Dedifferentiated amniotic fluid mesenchymal stem cell (primary cell): ENCODE measurements at regions not wholly inside any gene's neighbourhood (a gene's known extent, or its start where the extent isn't known, plus 50 kb on each side); places are given as distances from the start of the nearest gene placed in this dataset.

Experiments
- DNase-seq: peaks from one replicate; pipeline ENCODE4 v3.0.0-alpha.2; 2016; ENCODE audit errors: extremely low spot score

- no peak for DNase-seq
Observed at GRCh38 chr7:86012971-86013370, 630.7 kb upstream of the GRM3 start.

- no peak for DNase-seq
Observed at GRCh38 chr7:86008898-86009297, 634.8 kb upstream of the GRM3 start.

GRCh38 chr7:86006909-86007308 lies 636.8 kb upstream of the GRM3 start:
- no peak for DNase-seq

GRCh38 chr7:86002858-86003257 lies 640.9 kb upstream of the GRM3 start:
- no peak for DNase-seq

GRCh38 chr7:85997515-85997914 lies 646.2 kb upstream of the GRM3 start:
- DNase-seq, result no peak

GRCh38 chr7:85995101-85995500 lies 648.6 kb upstream of the GRM3 start:
- no peak for DNase-seq

- no peak for DNase-seq
Observed at GRCh38 chr7:85980740-85981139, 663.0 kb upstream of the GRM3 start.

GRCh38 chr7:85974176-85974575 lies 669.5 kb upstream of the GRM3 start:
- no peak for DNase-seq

- no peak for DNase-seq
Observed at GRCh38 chr7:85972504-85973141, 671.1 kb upstream of the GRM3 start.

GRCh38 chr7:85954961-85955360 lies 688.7 kb upstream of the GRM3 start:
- DNase-seq, result no peak

- no peak for DNase-seq
Observed at GRCh38 chr7:85950871-85951270, 692.8 kb upstream of the GRM3 start.

- DNase-seq, result no peak
Observed at GRCh38 chr7:85950418-85950817, 693.3 kb upstream of the GRM3 start.

GRCh38 chr7:85947767-85948166 lies 695.9 kb upstream of the GRM3 start:
- no peak for DNase-seq

GRCh38 chr7:85940798-85941197 lies 702.9 kb upstream of the GRM3 start:
- DNase-seq, result no peak

GRCh38 chr7:85931919-85932318 lies 711.8 kb upstream of the GRM3 start:
- DNase-seq, result no peak

GRCh38 chr7:85928500-85928899 lies 715.2 kb upstream of the GRM3 start:
- DNase-seq, result no peak

GRCh38 chr7:85927226-85927625 lies 716.5 kb upstream of the GRM3 start:
- DNase-seq, result no peak

GRCh38 chr7:85924062-85924461 lies 719.6 kb upstream of the GRM3 start:
- DNase-seq, result no peak

- no peak for DNase-seq
Observed at GRCh38 chr7:85916016-85916415, 727.7 kb upstream of the GRM3 start.

- DNase-seq, result no peak
Observed at GRCh38 chr7:85914437-85914836, 727.6 kb upstream of the SEMA3D start.

GRCh38 chr7:85908051-85908450 lies 721.2 kb upstream of the SEMA3D start:
- no peak for DNase-seq

GRCh38 chr7:85897967-85898366 lies 711.1 kb upstream of the SEMA3D start:
- DNase-seq, result no peak

GRCh38 chr7:85896531-85896930 lies 709.7 kb upstream of the SEMA3D start:
- DNase-seq, result no peak

- DNase-seq, result no peak
Observed at GRCh38 chr7:85895835-85896234, 709.0 kb upstream of the SEMA3D start.
